Pancreas (tissue), 10 donors: ENCODE measurements at regions not wholly inside any gene's neighbourhood (a gene's known extent, or its start where the extent isn't known, plus 50 kb on each side); places are given as distances from the start of the nearest gene placed in this dataset.
A peak's percentile ranks its signal among the peaks of the same experiment; 100 is the strongest.

Experiments used
- ATAC-seq, 4 donors: fragments of 200-7000 bp; cut with Tn5 transposase; one replicate each; pipeline versions ENCODE4 v1.8.0 to v1.9.1; 2020; ENCODE audit warnings: mild to moderate bottlenecking in 4 of 4, moderate library complexity in 4 of 4
- DNase-seq, 6 donors: peaks; one replicate each; pipeline ENCODE4 v3.0.0-alpha.2; 2020
- FAIRE-seq: peaks from 2 replicates; lab custom pipeline; 2012; peaks lifted over from hg19 to GRCh38; lab: Jason Lieb, UNC
- H3K27ac ChIP-seq, 4 donors: fragments of 200-600 bp; sonication (generic); 1 replicate in 3 of 4; 2 replicates in 1 of 4; pipeline versions ENCODE4 v1.5.0 to v1.8.0; 2020
- H3K27me3 ChIP-seq, 4 donors: fragments of 200-600 bp; one replicate each; pipeline ENCODE4 v1.8.0; 2021
- H3K36me3 ChIP-seq, 3 donors: fragments of 200-600 bp; sonication (generic) in 1 of 3; one replicate each; pipeline versions ENCODE4 v1.5.0 to v1.8.0; 2020 to 2021
- H3K4me1 ChIP-seq, 3 donors: fragments of 200-600 bp; one replicate each; pipeline ENCODE4 v1.8.0; 2021
- H3K4me3 ChIP-seq, 4 donors: fragments of 200-600 bp; sonication (generic) in 2 of 4; one replicate each; pipeline versions ENCODE4 v1.5.0 to v1.8.0; 2020 to 2021
- H3K9me3 ChIP-seq, 4 donors: fragments of 200-600 bp; one replicate each; pipeline ENCODE4 v1.8.0; 2021
- WGBS, 2 donors: extraction: QIAGEN DNeasy Blood & Tissue Kit; methylation state at CpG; one replicate each; pipeline ENCODE4 v1.1.7; 2013; 5-methylcytosine and 5-hydroxymethylcytosine counted together
- intact Hi-C, 3 donors: fragments of 100-400 bp; cut with DNase I; formaldehyde crosslinking; loops; one replicate each; pipeline versions ENCODE4 v1.11.1 to v1.14.2; 2022
- TF ChIP-seq, protein P1 (sequence below), 4 donors: fragments of 200-600 bp; sonication (generic) in 3 of 4; IDR thresholded peaks; one replicate each; pipeline versions ENCODE4 v1.5.0 to v1.8.0; 2021; ENCODE audit warnings: antibody characterized with exemption in 4 of 4
- donor health status: healthy with polysubstance abuse.
- donor health status: DM: no; HTN: no; CAD: no; lungs with moderate emphysema.
- donor health status: DM: no; HTN: no; CAD: no.
- donor health status: control.
- donor health status: control.
- donor health status: Bipolar disorder and iron deficiency.
- donor health status: DM: yes; HTN: yes; CAD: no.
- donor health status: DM: no; HTN: no; CAD: no.
- donor health status: DM: no; HTN: no; CAD: no.
- donor health status: DM: yes; HTN: yes; CAD: no.

DNA sequence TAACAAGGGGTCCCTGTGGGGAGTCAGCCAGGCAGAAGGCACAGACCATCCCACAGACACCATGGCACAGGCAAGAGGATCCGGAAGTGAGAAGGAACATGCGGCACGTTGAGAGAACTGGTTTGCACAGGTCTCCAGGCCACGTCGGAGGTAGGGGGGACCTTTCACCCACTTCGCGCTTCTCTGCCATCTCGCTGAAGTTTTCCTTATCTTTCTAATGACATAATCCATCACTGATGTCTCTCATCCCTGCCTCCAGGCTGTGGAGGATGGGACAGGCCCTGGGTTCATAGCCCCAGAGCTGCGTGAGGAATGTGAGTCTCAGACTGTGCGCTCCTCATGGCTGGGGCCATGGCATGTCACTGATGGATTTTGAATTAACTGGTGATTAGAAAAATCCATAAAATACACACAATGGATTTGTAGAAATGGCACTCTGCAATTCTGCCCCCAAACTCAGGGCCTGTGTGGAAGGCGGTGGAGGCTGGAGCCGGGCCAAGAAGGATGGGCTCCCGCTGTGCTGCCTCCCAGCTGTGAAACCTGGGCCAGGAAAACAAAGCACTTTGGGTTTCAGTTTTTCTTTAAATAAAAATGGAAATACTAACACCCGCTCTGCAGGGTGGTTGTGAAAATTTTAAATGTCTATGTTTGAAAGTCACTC lies 113.3 kb upstream of the ALKAL2 start:
- Histone ChIP-seq H3K9me3 (no peaks in the 10 kb centered on the region), H3K4me1 (no peaks in the 10 kb centered on the region), H3K27me3 (no peaks in the 10 kb centered on the region), H3K4me3 (no peak overlapping the region), H3K27ac (peak overlapping the region in 3 of 4 donors; percentile 3 to 28 (median 15)), H3K36me3 (no peaks in the 10 kb centered on the region)
- TF ChIP-seq, protein P1, sequence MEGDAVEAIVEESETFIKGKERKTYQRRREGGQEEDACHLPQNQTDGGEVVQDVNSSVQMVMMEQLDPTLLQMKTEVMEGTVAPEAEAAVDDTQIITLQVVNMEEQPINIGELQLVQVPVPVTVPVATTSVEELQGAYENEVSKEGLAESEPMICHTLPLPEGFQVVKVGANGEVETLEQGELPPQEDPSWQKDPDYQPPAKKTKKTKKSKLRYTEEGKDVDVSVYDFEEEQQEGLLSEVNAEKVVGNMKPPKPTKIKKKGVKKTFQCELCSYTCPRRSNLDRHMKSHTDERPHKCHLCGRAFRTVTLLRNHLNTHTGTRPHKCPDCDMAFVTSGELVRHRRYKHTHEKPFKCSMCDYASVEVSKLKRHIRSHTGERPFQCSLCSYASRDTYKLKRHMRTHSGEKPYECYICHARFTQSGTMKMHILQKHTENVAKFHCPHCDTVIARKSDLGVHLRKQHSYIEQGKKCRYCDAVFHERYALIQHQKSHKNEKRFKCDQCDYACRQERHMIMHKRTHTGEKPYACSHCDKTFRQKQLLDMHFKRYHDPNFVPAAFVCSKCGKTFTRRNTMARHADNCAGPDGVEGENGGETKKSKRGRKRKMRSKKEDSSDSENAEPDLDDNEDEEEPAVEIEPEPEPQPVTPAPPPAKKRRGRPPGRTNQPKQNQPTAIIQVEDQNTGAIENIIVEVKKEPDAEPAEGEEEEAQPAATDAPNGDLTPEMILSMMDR (IDR thresholded peaks at IDR 0.05): no peak
- WGBS, 2 donors: 52 to 63% methylated on average over 14 of the region's 14 CpGs
- intact Hi-C loops: no loop called here
- FAIRE-seq (no peak), DNase-seq (peak in 4 of 6 donors; percentile 42 to 64 (median 46)), ATAC-seq (peak; percentile 42 to 75 (median 48))

DNA sequence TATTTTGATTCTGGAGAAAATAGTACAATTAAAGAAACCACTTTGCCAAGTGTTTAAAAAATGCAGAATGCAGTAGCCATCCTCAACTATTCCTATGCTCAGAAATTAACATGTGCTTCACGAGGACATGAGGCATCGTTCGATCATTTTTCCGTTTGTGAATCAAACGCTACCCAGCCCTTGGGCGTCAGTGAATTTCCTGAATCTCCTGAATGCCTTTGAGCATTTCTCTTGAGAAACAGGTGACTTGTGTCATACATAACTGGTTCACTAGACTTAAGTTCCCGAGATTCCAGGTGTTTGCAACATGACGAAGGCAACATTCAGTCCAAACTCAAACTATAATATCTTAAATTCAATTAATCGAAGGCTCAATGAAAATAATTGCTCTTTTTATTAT lies 110.0 kb upstream of the ALKAL2 start:
- H3K9me3 ChIP-seq: no peaks in the 10 kb centered on the region
- no peaks in the 10 kb centered on the region for H3K36me3 ChIP-seq
- H3K4me1 ChIP-seq: no peaks in the 10 kb centered on the region
- FAIRE-seq: no peak
- H3K27me3 ChIP-seq: no peaks in the 10 kb centered on the region
- TF ChIP-seq, protein P1 (IDR thresholded peaks at IDR 0.05): no peak
- no peak overlapping the region for H3K4me3 ChIP-seq
- no peak for DNase-seq
- WGBS, 2 donors: 89 to 94% methylated on average over 9 of the region's 9 CpGs
- ATAC-seq: no peak
- H3K27ac ChIP-seq: no peak overlapping the region
- intact Hi-C loops: no loop called here

DNA sequence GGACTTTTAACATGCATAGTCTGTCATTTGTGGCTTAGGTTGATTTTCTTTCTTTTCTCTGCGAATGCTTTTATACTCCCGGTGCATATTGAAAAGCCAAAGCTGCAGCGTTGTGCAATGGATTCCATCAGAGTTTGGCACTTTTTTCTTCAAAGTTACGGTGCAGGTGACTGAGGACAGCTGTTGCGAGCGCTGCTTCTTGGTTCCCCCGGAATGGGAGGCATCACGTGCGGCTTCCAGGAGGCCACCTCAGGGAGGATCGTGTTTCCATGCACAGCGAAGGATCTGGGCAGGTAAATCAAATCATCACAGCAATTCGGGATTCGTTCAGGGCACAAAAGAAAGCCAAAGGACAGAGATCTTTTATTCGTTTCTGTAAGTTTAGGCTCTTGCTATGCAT lies 109.6 kb upstream of the ALKAL2 start:
- no peaks in the 10 kb centered on the region for H3K4me1 ChIP-seq
- ATAC-seq: no peak
- intact Hi-C loops: no loop called here
- H3K27ac ChIP-seq: no peak overlapping the region
- no peak for FAIRE-seq
- no peaks in the 10 kb centered on the region for H3K36me3 ChIP-seq
- no peak for DNase-seq
- TF ChIP-seq, protein P1 (IDR thresholded peaks at IDR 0.05): no peak
- no peaks in the 10 kb centered on the region for H3K9me3 ChIP-seq
- H3K4me3 ChIP-seq: no peak overlapping the region
- 82 to 91% methylated on average over 14 of the region's 14 CpGs for WGBS, 2 donors
- no peaks in the 10 kb centered on the region for H3K27me3 ChIP-seq

DNA sequence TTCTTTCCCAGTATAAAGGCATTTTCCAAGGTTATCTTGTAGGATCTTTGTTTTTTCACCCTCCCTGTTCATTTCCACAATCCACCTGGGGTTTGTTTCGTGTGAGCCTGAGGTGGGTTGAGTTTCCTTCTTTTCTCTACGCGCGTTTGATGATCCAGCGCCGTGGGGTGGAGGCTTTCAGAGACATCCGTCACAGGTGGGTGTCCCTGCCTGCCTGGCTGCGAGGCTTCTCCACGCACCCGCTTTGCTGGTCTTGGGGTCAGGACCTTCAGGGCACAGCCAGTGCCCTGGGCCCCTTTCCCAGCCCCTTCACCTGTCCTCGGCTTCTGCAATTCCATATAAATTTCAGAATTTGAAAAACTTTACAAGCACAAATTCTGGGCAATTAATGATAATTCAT lies 109.0 kb upstream of the ALKAL2 start:
- Histone ChIP-seq H3K27me3 (no peaks in the 10 kb centered on the region), H3K36me3 (no peaks in the 10 kb centered on the region), H3K4me3 (no peak overlapping the region), H3K9me3 (no peaks in the 10 kb centered on the region), H3K4me1 (no peaks in the 10 kb centered on the region), H3K27ac (no peak overlapping the region)
- 81 to 86% methylated on average over 11 of the region's 11 CpGs for WGBS, 2 donors
- intact Hi-C loops: no loop called here
- FAIRE-seq (no peak), DNase-seq (no peak), ATAC-seq (no peak)
- TF ChIP-seq, protein P1 (IDR thresholded peaks at IDR 0.05): no peak

DNA sequence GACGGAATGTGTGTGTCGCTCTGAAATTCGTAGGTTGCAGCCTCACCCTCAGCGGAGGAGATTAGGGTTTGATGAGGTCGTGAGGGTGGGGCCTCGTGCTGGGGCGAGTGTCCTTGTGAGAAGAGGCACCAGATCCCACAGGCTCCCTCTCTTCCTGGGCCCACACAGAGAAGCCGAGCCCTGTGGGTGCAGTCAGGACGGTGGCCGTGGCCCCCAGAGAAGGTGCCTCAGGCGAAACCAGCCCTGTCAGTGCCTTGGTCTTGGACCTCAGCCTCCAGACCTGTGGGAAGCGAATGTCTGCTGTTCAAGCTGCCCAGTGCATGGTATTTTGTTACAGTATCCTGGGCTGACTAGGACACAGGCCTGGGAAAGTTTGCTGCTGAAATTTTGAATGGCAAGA lies 108.0 kb upstream of the ALKAL2 start:
- H3K36me3 ChIP-seq: no peaks in the 10 kb centered on the region
- no peak for ATAC-seq
- no peak overlapping the region for H3K27ac ChIP-seq
- no peak for DNase-seq
- TF ChIP-seq, protein P1 (IDR thresholded peaks at IDR 0.05): no peak
- no peak overlapping the region for H3K4me3 ChIP-seq
- H3K27me3 ChIP-seq: no peaks in the 10 kb centered on the region
- no peaks in the 10 kb centered on the region for H3K4me1 ChIP-seq
- no peak for FAIRE-seq
- intact Hi-C loops: no loop called here
- H3K9me3 ChIP-seq: no peaks in the 10 kb centered on the region
- 75 to 78% methylated on average over 12 of the region's 12 CpGs for WGBS, 2 donors
